HCT116 (cell line): ENCODE measurements at regions not wholly inside any gene's neighbourhood (a gene's known extent, or its start where the extent isn't known, plus 50 kb on each side); places are given as distances from the start of the nearest gene placed in this dataset.

ENCODE experiments used
- ATAC-seq: fragments of 200-7000 bp; cut with Tn5 transposase; 2 replicates; pipeline ENCODE4 v1.9.1; 2020; ENCODE audit warnings: mild to moderate bottlenecking, moderate library complexity
- BruUV-seq: library from RNA; stranded (reverse); fragments of 400-500 nt; replicated peaks from 2 replicates; lab custom pipeline; 2021; lab: Mats Ljungman, UMichigan
- CTCF ChIA-PET: fragments of 300-600 bp; sonication (Branson Sonifier 250); formaldehyde crosslinking; loops from one replicate; lab custom pipeline; 2021; ENCODE audit warnings: antibody characterized with exemption; lab: Charles Lee
- POLR2A ChIA-PET: fragments of 300-600, 350-600 bp; sonication (Branson Sonifier 250); formaldehyde crosslinking; loops from one replicate; lab custom pipeline; 2021; ENCODE audit warnings: antibody characterized with exemption; lab: Charles Lee
- RAD21 ChIA-PET, 2 experiments: fragments of 300-600 bp; sonication (Branson Sonifier 250); formaldehyde crosslinking; loops; one replicate each; lab custom pipeline; 2023; ENCODE audit warnings: low total read pairs in 2 of 2; ENCODE audit not compliant: uncharacterized antibody in 2 of 2, unreplicated experiment in 2 of 2, low non-redundant PET in 1 of 2; lab: Charles Lee
- DNase-seq: peaks from one replicate; pipeline ENCODE4 v3.0.0-alpha.2; 2010; ENCODE audit warnings: low read depth, low spot score
- H2AFZ ChIP-seq: fragments of 200-600 bp; shearing (Covaris generic), sonication (generic); 2 replicates; pipeline ENCODE4 v1.6.1; 2017; ENCODE audit warnings: low read depth, mixed run types, mixed read lengths, antibody characterized with exemption, low read length; ENCODE audit not compliant: poor library complexity, severe bottlenecking
- H3K27ac ChIP-seq: 2 replicates; pipeline ENCODE4 v1.5.1; 2012; ENCODE audit warnings: low read depth, low read length
- H3K27me3 ChIP-seq: fragments of 200-600 bp; sonication (generic); 2 replicates; pipeline ENCODE4 v1.6.1; 2016; ENCODE audit warnings: mixed run types, low read length, mixed read lengths; ENCODE audit not compliant: insufficient read depth
- H3K36me3 ChIP-seq, 2 experiments: fragments of 200-500 bp in 1 of 2; fragments of 200-600 bp in 1 of 2; sonication (Bioruptor generic) in 1 of 2; sonication (generic) in 1 of 2; 2 replicates each; pipeline versions ENCODE4 v1.5.1 to v1.6.1; 2014 to 2016; ENCODE audit warnings: low read length in 2 of 2, inconsistent platforms in 1 of 2, mixed read lengths in 1 of 2, mixed run types in 1 of 2; ENCODE audit not compliant: insufficient read depth in 2 of 2, control insufficient read depth in 1 of 2
- H3K4me1 ChIP-seq, 2 experiments: fragments of 200-600 bp in 1 of 2; sonication (generic) in 1 of 2; 2 replicates each; pipeline versions ENCODE4 v1.5.1 to v1.6.1; 2012 to 2017; ENCODE audit warnings: low read length in 2 of 2, inconsistent platforms in 1 of 2, mild to moderate bottlenecking in 1 of 2, mixed read lengths in 1 of 2, mixed run types in 1 of 2, moderate library complexity in 1 of 2; ENCODE audit not compliant: insufficient read depth in 2 of 2, control insufficient read depth in 1 of 2
- H3K4me2 ChIP-seq: fragments of 200-600 bp; sonication (generic); 2 replicates; pipeline ENCODE4 v1.6.1; 2017; ENCODE audit warnings: mixed run types, low read length, mixed read lengths
- H3K4me3 ChIP-seq, 2 experiments: fragments of 200-600 bp in 1 of 2; sonication (generic) in 1 of 2; replicated peaks in 1 of 2; 2 replicates each; pipeline ENCODE4 v1.5.1; 2011 to 2016; ENCODE audit warnings: low read length in 2 of 2, control low read depth in 1 of 2, low read depth in 1 of 2, mild to moderate bottlenecking in 1 of 2, mixed read lengths in 1 of 2, mixed run types in 1 of 2
- H3K79me2 ChIP-seq: fragments of 200-600 bp; sonication (generic); 2 replicates; pipeline ENCODE4 v1.6.1; 2017; ENCODE audit warnings: mild to moderate bottlenecking, mixed run types, low read length, moderate library complexity, mixed read lengths; ENCODE audit not compliant: insufficient read depth
- H3K9ac ChIP-seq: fragments of 200-600 bp; sonication (generic); 2 replicates; pipeline ENCODE4 v1.6.1; 2016; ENCODE audit warnings: low read length, mixed read lengths
- H3K9me2 ChIP-seq: fragments of 200-600 bp; sonication (generic), shearing (Covaris generic); 2 replicates; pipeline ENCODE4 v1.6.1; 2017; ENCODE audit warnings: mixed run types, mild to moderate bottlenecking, moderate library complexity; ENCODE audit not compliant: insufficient read depth
- H3K9me3 ChIP-seq, 2 experiments: fragments of 200-500 bp in 1 of 2; fragments of 200-600 bp in 1 of 2; sonication (Bioruptor generic) in 1 of 2; sonication (generic) in 1 of 2; 2 replicates each; pipeline ENCODE4 v1.6.1; 2014 to 2017; ENCODE audit warnings: low read length in 2 of 2, mixed read lengths in 2 of 2, inconsistent platforms in 1 of 2, low read depth in 1 of 2, mild to moderate bottlenecking in 1 of 2, mixed run types in 1 of 2, moderate library complexity in 1 of 2; ENCODE audit not compliant: control insufficient read depth in 1 of 2, insufficient read depth in 1 of 2
- H4K20me1 ChIP-seq: fragments of 200-600 bp; sonication (generic), shearing (Covaris generic); 2 replicates; pipeline ENCODE4 v1.6.1; 2017; ENCODE audit warnings: mixed run types, mild to moderate bottlenecking, moderate library complexity; ENCODE audit not compliant: insufficient read depth
- ATF3 ChIP-seq: IDR thresholded peaks from 2 replicates; pipeline ENCODE4 v1.6.1; 2012
- CBX3 ChIP-seq: IDR thresholded peaks from 2 replicates; pipeline ENCODE4 v1.6.1; 2012; ENCODE audit warnings: low read depth
- CTCF ChIP-seq, 3 experiments: fragments of 200-600 bp in 1 of 3; sonication (generic) in 1 of 3; IDR thresholded peaks in 2 of 3; conservative IDR thresholded peaks in 1 of 3; 2 replicates each; pipeline ENCODE4 v1.5.1; 2012 to 2017; ENCODE audit warnings: low read depth in 2 of 3, low read length in 2 of 3, antibody characterized with exemption in 1 of 3, borderline replicate concordance in 1 of 3, control low read depth in 1 of 3, mild to moderate bottlenecking in 1 of 3, mixed read lengths in 1 of 3, mixed run types in 1 of 3, moderate library complexity in 1 of 3; ENCODE audit not compliant: insufficient read depth in 1 of 3
- EGR1 ChIP-seq: IDR thresholded peaks from 2 replicates; pipeline ENCODE4 v1.6.1; 2012; ENCODE audit warnings: low read depth
- EZH2 ChIP-seq: fragments of 200-600 bp; sonication (generic); IDR thresholded peaks from 2 replicates; pipeline ENCODE4 v1.6.1; 2017; ENCODE audit warnings: antibody characterized with exemption, mixed run types
- FOSL1 ChIP-seq: IDR thresholded peaks from 2 replicates; pipeline ENCODE4 v1.6.1; 2012; ENCODE audit warnings: low read depth
- JUND ChIP-seq: IDR thresholded peaks from 2 replicates; pipeline ENCODE4 v1.6.1; 2012
- MAX ChIP-seq: IDR thresholded peaks from 2 replicates; pipeline ENCODE4 v1.6.1; 2012
- POLR2A ChIP-seq: IDR thresholded peaks from 2 replicates; pipeline ENCODE4 v1.7.0; 2011; ENCODE audit warnings: borderline replicate concordance; ENCODE audit not compliant: insufficient read depth, insufficient read length; ENCODE audit errors: extremely low read depth
- RAD21 ChIP-seq: IDR thresholded peaks from 2 replicates; pipeline ENCODE4 v1.6.1; 2012; ENCODE audit warnings: low read depth, mild to moderate bottlenecking
- REST ChIP-seq: IDR thresholded peaks from 2 replicates; pipeline ENCODE4 v1.6.1; 2012; ENCODE audit warnings: low read depth
- SIN3A ChIP-seq: IDR thresholded peaks from 2 replicates; pipeline ENCODE4 v1.6.1; 2012; ENCODE audit warnings: low read depth
- SP1 ChIP-seq: IDR thresholded peaks from 2 replicates; pipeline ENCODE4 v1.6.1; 2012; ENCODE audit warnings: low read depth
- SRF ChIP-seq: IDR thresholded peaks from 2 replicates; pipeline ENCODE4 v1.6.1; 2012; ENCODE audit warnings: low read depth
- YY1 ChIP-seq: IDR thresholded peaks from 2 replicates; pipeline ENCODE4 v1.6.1; 2011; ENCODE audit warnings: low read length, low read depth, moderate library complexity, mild to moderate bottlenecking; ENCODE audit not compliant: insufficient replicate concordance; ENCODE audit errors: extremely low read depth
- ZFX ChIP-seq: fragments of 450-650 bp; IDR thresholded peaks from 2 replicates; pipeline ENCODE4 v1.6.1; 2017
- ZNF274 ChIP-seq: fragments of 200-500 bp; sonication (Bioruptor generic); IDR thresholded peaks from 2 replicates; pipeline ENCODE4 v1.6.1; 2014; ENCODE audit warnings: mild to moderate bottlenecking, low read depth, low read length, inconsistent platforms
- intact Hi-C: fragments of 100-400 bp; cut with micrococcal nuclease; formaldehyde crosslinking; loops from 2 replicates; pipeline ENCODE4 v1.10.0; 2022

GRCh38 chr10:120300513-120300912, 156.5 kb upstream of the PLPP4 start:
- Histone ChIP-seq H3K9me3 (no peaks in the 10 kb centered on the region), H3K9ac (no peak overlapping the region), H3K4me2 (no peak overlapping the region), H3K27ac (no peak overlapping the region), H3K27me3 (peaks cover 32% of the 10 kb centered on the region), H3K36me3 (no peaks in the 10 kb centered on the region), H3K4me3 (no peak overlapping the region), H2AFZ (no peak overlapping the region), H3K79me2 (no peaks in the 10 kb centered on the region), H3K4me1 (no peaks in the 10 kb centered on the region), H3K9me2 (no peaks in the 10 kb centered on the region), H4K20me1 (no peaks in the 10 kb centered on the region)
- ChIA-PET RAD21 (no interaction called here), CTCF (no interaction called here), POLR2A (no interaction called here)
- no TSS peak for BruUV-seq
- TF ChIP-seq ZFX (no peak), FOSL1 (no peak), MAX (no peak), RAD21 (no peak)
- intact Hi-C loops = no loop called here
- ATAC-seq (no peak), DNase-seq (no peak)

GRCh38 chr10:120308589-120308988, 148.4 kb upstream of the PLPP4 start:
- no peak overlapping the region for H3K9ac ChIP-seq
- H3K9me2 ChIP-seq = no peaks in the 10 kb centered on the region
- H3K27ac ChIP-seq = no peak overlapping the region
- no peaks in the 10 kb centered on the region for H3K79me2 ChIP-seq
- H3K4me3 ChIP-seq = no peak overlapping the region
- no peak overlapping the region for H3K4me2 ChIP-seq
- CTCF ChIA-PET = no interaction called here
- intact Hi-C loops = no loop called here
- no peaks in the 10 kb centered on the region for H3K4me1 ChIP-seq
- no TSS peak for BruUV-seq
- RAD21 ChIA-PET = no interaction called here
- POLR2A ChIA-PET = no interaction called here
- H3K27me3 ChIP-seq = peaks cover 36% of the 10 kb centered on the region
- DNase-seq = no peak
- TF ChIP-seq ZNF274 = no peak
- no peak for TF ChIP-seq CBX3
- no peak for TF ChIP-seq POLR2A
- no peak for TF ChIP-seq SRF
- TF ChIP-seq ZFX = no peak
- no peak for TF ChIP-seq MAX
- TF ChIP-seq RAD21 = no peak
- no peak for TF ChIP-seq YY1
- no peak for TF ChIP-seq SIN3A
- no peak for TF ChIP-seq CTCF (IDR thresholded peaks at IDR 0.05 in 2 of 3, conservative IDR thresholded peaks at IDR 0.05 in 1 of 3; ENCODE audit: borderline replicate concordance in 1 of 3, insufficient read depth in 1 of 3, low read depth in 2 of 3, low read length in 2 of 3)
- no peak for TF ChIP-seq EZH2
- no peak for TF ChIP-seq FOSL1
- no peak for TF ChIP-seq EGR1
- TF ChIP-seq SP1 = no peak
- no peak for TF ChIP-seq ATF3
- no peak for TF ChIP-seq JUND
- TF ChIP-seq REST = no peak
- TF ChIP-seq, all 23 proteins: peak for 0
- ATAC-seq = no peak
- Histone ChIP-seq H2AFZ (no peak overlapping the region), H3K36me3 (no peaks in the 10 kb centered on the region), H4K20me1 (no peaks in the 10 kb centered on the region), H3K9me3 (no peaks in the 10 kb centered on the region)
